ENCODE measurements at regions not wholly inside any gene's neighbourhood (a gene's known extent, or its start where the extent isn't known, plus 50 kb on each side); places are given as distances from the start of the nearest gene placed in this dataset.

- Histone ChIP-seq H4K20me1 (ENCODE audit: insufficient read depth) (no peaks in the 10 kb centered on the region), H2AFZ (no peak overlapping the region), H3K4me2 (no peak overlapping the region), H3K9me2 (ENCODE audit: insufficient read depth) (no peaks in the 10 kb centered on the region), H3K4me3 (no peak overlapping the region), H3K27me3 (ENCODE audit: insufficient read depth, low read depth) (no peaks in the 10 kb centered on the region), H3K36me3 (ENCODE audit: low read depth) (no peaks in the 10 kb centered on the region), H3K79me2 (ENCODE audit: low read depth) (no peaks in the 10 kb centered on the region), H3K4me1 (replicated peaks; ENCODE audit: insufficient read depth) (peaks cover 7% of the 10 kb centered on the region), H3F3A (ENCODE audit: insufficient read depth, low read depth) (peaks cover 3% of the 10 kb centered on the region; the same call in 1 of the 2 replicates), H3K9me3 (ENCODE audit: insufficient read depth, low read depth) (no peaks in the 10 kb centered on the region), H3K27ac (no peak overlapping the region)
- POLR2A ChIA-PET (ENCODE audit: unreplicated experiment) = no interaction called here
- CTCF ChIA-PET = no interaction called here
- no peak for TF ChIP-seq CTCF (conservative IDR thresholded peaks at IDR 0.05)
- intact Hi-C loops (cut with micrococcal nuclease; ENCODE audit: unreplicated experiment) = no loop called here
- no TSS peak for BruUV-seq (replicated peaks)
- no peak for DNase-seq
Observed at GRCh38 chr10:33037726-33038125, 79.7 kb upstream of the ITGB1 start.

GRCh38 chr10:33036670-33037069 is 78.6 kb upstream of the ITGB1 start:
- H3K36me3 ChIP-seq (ENCODE audit: low read depth) = no peaks in the 10 kb centered on the region
- no peak for TF ChIP-seq EZH2 (IDR thresholded peaks at IDR 0.05; ENCODE audit: low read depth)
- no peak for TF ChIP-seq CTCF (conservative IDR thresholded peaks at IDR 0.05)
- peaks cover 16% of the 10 kb centered on the region for H3K4me1 ChIP-seq (replicated peaks; ENCODE audit: insufficient read depth)
- H3F3A ChIP-seq (ENCODE audit: insufficient read depth, low read depth) = peaks cover 3% of the 10 kb centered on the region; the same call in 1 of the 2 replicates
- POLR2A ChIA-PET (ENCODE audit: unreplicated experiment) = no interaction called here
- H3K27ac ChIP-seq = no peak overlapping the region
- no peaks in the 10 kb centered on the region for H3K79me2 ChIP-seq (ENCODE audit: low read depth)
- no TSS peak for BruUV-seq (replicated peaks)
- H3K27me3 ChIP-seq (ENCODE audit: insufficient read depth, low read depth) = no peaks in the 10 kb centered on the region
- no peak overlapping the region for H3K4me2 ChIP-seq
- DNase-seq = no peak
- CTCF ChIA-PET = no interaction called here
- no peaks in the 10 kb centered on the region for H4K20me1 ChIP-seq (ENCODE audit: insufficient read depth)
- H2AFZ ChIP-seq = no peak overlapping the region
- no peaks in the 10 kb centered on the region for H3K9me3 ChIP-seq (ENCODE audit: insufficient read depth, low read depth)
- no peaks in the 10 kb centered on the region for H3K9me2 ChIP-seq (ENCODE audit: insufficient read depth)
- intact Hi-C loops (cut with micrococcal nuclease; ENCODE audit: unreplicated experiment) = no loop called here
- H3K4me3 ChIP-seq = no peak overlapping the region

GRCh38 chr10:33035411-33035810 is 77.4 kb upstream of the ITGB1 start:
- H3K4me3 ChIP-seq = no peak overlapping the region
- DNase-seq = no peak
- peaks cover 3% of the 10 kb centered on the region; the same call in 1 of the 2 replicates for H3F3A ChIP-seq (ENCODE audit: insufficient read depth, low read depth)
- peaks cover 16% of the 10 kb centered on the region for H3K4me1 ChIP-seq (replicated peaks; ENCODE audit: insufficient read depth)
- BruUV-seq (replicated peaks) = no TSS peak
- no peaks in the 10 kb centered on the region for H3K9me2 ChIP-seq (ENCODE audit: insufficient read depth)
- intact Hi-C loops (cut with micrococcal nuclease; ENCODE audit: unreplicated experiment) = no loop called here
- no peak overlapping the region for H2AFZ ChIP-seq
- CTCF ChIA-PET = no interaction called here
- H4K20me1 ChIP-seq (ENCODE audit: insufficient read depth) = no peaks in the 10 kb centered on the region
- no peaks in the 10 kb centered on the region for H3K79me2 ChIP-seq (ENCODE audit: low read depth)
- no peaks in the 10 kb centered on the region for H3K9me3 ChIP-seq (ENCODE audit: insufficient read depth, low read depth)
- no peak overlapping the region for H3K4me2 ChIP-seq
- no peak overlapping the region for H3K27ac ChIP-seq
- no peaks in the 10 kb centered on the region for H3K36me3 ChIP-seq (ENCODE audit: low read depth)
- no peak for TF ChIP-seq EZH2 (IDR thresholded peaks at IDR 0.05; ENCODE audit: low read depth)
- no peak for TF ChIP-seq CTCF (conservative IDR thresholded peaks at IDR 0.05)
- POLR2A ChIA-PET (ENCODE audit: unreplicated experiment) = no interaction called here
- no peaks in the 10 kb centered on the region for H3K27me3 ChIP-seq (ENCODE audit: insufficient read depth, low read depth)

All from PC-9 (cell line).